BE2C (cell line): ENCODE measurements at regions not wholly inside any gene's neighbourhood (a gene's known extent, or its start where the extent isn't known, plus 50 kb on each side); places are given as distances from the start of the nearest gene placed in this dataset.

Source experiments
- DNase-seq: peaks from one replicate; pipeline ENCODE4 v3.0.0-alpha.2; 2020
- H3K27me3 ChIP-seq: fragments of 250-450 bp; sonication (Bioruptor Pico); 2 replicates; pipeline ENCODE4 v1.5.1; 2020; ENCODE audit warnings: mild to moderate bottlenecking
- H3K36me3 ChIP-seq: fragments of 250-450 bp; sonication (Bioruptor Pico); 2 replicates; pipeline ENCODE4 v1.5.1; 2020; ENCODE audit warnings: mild to moderate bottlenecking
- H3K4me1 ChIP-seq: fragments of 250-450 bp; sonication (Bioruptor Pico); 2 replicates; pipeline ENCODE4 v1.5.1; 2020
- H3K4me3 ChIP-seq: 2 replicates; pipeline ENCODE4 v1.5.1; 2011; ENCODE audit warnings: low read depth, low read length
- H3K9me3 ChIP-seq: fragments of 250-450 bp; sonication (Bioruptor Pico); 2 replicates; pipeline ENCODE4 v1.5.1; 2020
- TF ChIP-seq, protein P1 (sequence below): IDR thresholded peaks from 2 replicates; pipeline ENCODE4 v1.5.1; 2012; ENCODE audit warnings: mild to moderate bottlenecking, low read depth, low read length

DNA sequence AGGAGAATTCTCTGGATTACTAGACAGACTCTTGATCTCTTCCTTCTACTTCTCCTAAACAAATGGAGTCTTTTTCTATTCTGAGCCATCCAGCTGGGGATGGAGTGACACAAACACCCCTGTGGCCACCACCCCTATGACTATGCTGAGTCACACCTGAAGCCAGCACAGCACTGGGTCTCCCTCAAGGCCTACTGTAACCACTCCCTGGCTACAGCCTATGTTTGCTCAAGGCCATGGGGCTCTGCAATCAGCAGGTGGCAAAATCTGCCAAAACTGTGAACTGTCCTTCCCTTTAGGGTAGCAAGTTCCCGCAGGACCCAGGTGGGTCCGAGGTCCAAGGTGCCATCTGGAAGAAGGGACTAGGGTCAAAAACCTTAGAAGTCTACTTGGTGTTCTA lies 132.3 kb downstream of the TINAG start:
- Histone ChIP-seq H3K27me3 (no peaks in the 10 kb centered on the region), H3K36me3 (no peaks in the 10 kb centered on the region), H3K4me3 (no peak overlapping the region), H3K9me3 (no peaks in the 10 kb centered on the region; the same call in 1 of the 2 replicates), H3K4me1 (no peaks in the 10 kb centered on the region)
- TF ChIP-seq, protein P1, sequence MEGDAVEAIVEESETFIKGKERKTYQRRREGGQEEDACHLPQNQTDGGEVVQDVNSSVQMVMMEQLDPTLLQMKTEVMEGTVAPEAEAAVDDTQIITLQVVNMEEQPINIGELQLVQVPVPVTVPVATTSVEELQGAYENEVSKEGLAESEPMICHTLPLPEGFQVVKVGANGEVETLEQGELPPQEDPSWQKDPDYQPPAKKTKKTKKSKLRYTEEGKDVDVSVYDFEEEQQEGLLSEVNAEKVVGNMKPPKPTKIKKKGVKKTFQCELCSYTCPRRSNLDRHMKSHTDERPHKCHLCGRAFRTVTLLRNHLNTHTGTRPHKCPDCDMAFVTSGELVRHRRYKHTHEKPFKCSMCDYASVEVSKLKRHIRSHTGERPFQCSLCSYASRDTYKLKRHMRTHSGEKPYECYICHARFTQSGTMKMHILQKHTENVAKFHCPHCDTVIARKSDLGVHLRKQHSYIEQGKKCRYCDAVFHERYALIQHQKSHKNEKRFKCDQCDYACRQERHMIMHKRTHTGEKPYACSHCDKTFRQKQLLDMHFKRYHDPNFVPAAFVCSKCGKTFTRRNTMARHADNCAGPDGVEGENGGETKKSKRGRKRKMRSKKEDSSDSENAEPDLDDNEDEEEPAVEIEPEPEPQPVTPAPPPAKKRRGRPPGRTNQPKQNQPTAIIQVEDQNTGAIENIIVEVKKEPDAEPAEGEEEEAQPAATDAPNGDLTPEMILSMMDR: no peak
- no peak for DNase-seq

DNA sequence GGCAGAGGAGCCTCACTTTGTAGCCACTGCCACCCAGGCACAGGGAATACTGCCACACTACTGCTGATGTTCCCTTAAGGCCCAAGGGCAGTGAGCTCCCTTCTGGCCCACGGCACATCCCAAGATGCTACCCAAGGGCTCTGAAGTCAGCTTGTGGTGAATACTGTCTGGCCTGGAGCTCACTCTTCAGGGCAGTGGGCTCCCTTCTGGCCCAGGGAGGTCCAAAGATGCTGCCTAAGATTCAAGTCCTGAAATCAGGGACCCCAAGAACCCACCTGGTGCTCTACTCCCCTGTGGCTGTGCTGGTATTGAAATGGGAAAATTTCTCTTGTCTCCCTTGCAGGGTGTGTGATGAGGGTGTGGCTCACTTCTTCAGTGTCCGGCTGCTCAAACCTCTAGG lies 132.8 kb downstream of the TINAG start:
- H3K4me1 ChIP-seq: no peaks in the 10 kb centered on the region
- no peak for DNase-seq
- TF ChIP-seq, protein P1: no peak
- no peaks in the 10 kb centered on the region for H3K27me3 ChIP-seq
- H3K9me3 ChIP-seq: no peaks in the 10 kb centered on the region; the same call in 1 of the 2 replicates
- no peaks in the 10 kb centered on the region for H3K36me3 ChIP-seq
- no peak overlapping the region for H3K4me3 ChIP-seq

DNA sequence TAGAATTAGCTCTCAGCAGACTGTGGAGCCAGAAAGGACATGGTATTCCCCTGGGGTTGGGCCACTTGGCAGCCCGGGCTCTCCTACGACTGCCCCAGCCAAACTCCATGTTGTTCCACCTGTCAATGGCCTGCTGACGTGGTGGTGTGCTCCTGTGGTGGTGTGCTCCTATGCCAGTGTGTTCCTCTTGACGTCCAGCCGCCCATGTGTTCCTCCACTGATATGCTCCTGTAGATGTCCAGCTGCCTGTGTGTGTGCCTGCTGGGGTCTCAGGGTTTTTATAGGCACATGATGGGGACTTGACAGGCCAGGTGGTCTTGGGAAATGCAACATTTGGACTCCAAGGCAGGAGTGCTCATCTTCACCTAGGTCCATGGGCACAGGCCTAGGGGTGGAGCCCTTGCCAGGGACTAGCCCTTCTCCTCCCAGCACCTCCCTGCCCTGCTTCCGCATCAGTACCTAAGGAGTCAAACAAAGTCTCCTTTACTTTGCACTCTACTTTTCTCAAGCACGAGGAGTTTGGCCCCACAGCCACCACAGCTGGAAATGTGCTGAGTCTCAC lies 133.5 kb downstream of the TINAG start:
- no peaks in the 10 kb centered on the region; the same call in 1 of the 2 replicates for H3K9me3 ChIP-seq
- no peaks in the 10 kb centered on the region for H3K27me3 ChIP-seq
- TF ChIP-seq, protein P1: no peak
- no peaks in the 10 kb centered on the region for H3K4me1 ChIP-seq
- H3K36me3 ChIP-seq: no peaks in the 10 kb centered on the region
- H3K4me3 ChIP-seq: no peak overlapping the region
- DNase-seq: no peak

DNA sequence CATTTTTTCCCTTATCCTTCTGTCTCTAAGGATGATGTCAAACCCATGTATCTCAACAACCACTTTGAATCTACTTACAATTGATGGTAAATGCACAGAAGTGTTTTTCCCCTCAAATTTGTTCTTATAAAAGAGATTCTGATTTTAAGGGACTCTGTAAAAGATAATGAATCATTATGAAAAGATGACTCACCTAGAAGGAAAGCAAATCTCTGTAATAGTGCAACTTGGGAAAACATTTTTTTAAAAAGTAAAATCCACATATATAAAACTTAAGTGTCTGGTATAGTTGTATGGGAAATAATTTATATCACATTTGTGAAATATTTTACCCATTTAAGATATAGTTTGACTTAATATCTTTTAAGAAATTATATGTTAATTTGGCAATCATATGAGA lies 137.0 kb downstream of the TINAG start:
- Histone ChIP-seq H3K4me1 (no peaks in the 10 kb centered on the region), H3K27me3 (no peaks in the 10 kb centered on the region), H3K9me3 (no peaks in the 10 kb centered on the region; the same call in 1 of the 2 replicates), H3K4me3 (no peak overlapping the region), H3K36me3 (no peaks in the 10 kb centered on the region)
- TF ChIP-seq, protein P1: no peak
- DNase-seq: no peak

DNA sequence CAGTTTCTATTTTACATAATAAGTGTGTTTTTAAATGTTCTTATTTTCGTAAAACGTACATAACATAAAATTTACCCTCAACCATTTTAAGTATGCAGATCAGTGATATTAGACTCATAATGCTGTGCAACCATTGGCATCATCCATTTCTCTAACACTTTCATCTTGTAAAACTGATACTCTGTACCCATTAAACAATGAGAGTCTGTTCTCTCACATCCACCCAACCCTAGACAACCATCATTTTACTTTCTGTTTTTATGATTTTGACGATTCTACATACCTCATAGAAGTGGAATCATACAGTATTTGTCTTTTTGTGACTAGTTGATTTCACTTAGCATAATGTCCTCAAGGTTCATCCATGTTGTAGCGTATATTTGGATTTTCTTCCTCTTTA lies 140.4 kb downstream of the TINAG start:
- H3K4me3 ChIP-seq: no peak overlapping the region
- DNase-seq: no peak
- H3K27me3 ChIP-seq: no peaks in the 10 kb centered on the region
- no peaks in the 10 kb centered on the region for H3K4me1 ChIP-seq
- TF ChIP-seq, protein P1: no peak
- no peaks in the 10 kb centered on the region for H3K9me3 ChIP-seq
- no peaks in the 10 kb centered on the region for H3K36me3 ChIP-seq

DNA sequence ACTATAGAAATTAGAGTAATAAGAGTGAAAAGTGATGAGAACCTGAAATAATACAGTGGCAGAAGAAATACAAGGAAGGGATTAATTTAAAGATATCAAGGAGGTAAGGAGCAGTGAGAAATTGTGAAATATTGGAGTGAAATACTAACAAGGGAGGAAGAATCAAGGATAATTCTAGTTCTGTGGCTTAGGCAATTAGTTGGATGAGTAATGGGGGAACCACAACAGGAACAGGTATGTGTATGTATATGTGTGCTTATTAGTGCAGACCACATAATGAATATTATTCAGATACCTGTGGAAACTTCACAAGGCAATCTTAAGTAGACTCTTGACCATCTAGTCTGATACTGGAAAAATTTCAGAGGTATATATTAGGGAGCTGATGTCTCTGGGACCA lies 143.3 kb downstream of the TINAG start:
- no peak for DNase-seq
- Histone ChIP-seq H3K27me3 (no peaks in the 10 kb centered on the region), H3K4me1 (no peaks in the 10 kb centered on the region), H3K9me3 (no peaks in the 10 kb centered on the region), H3K36me3 (no peaks in the 10 kb centered on the region), H3K4me3 (no peak overlapping the region)
- TF ChIP-seq, protein P1: no peak
